ENCODE measurements at regions not wholly inside any gene's neighbourhood (a gene's known extent, or its start where the extent isn't known, plus 50 kb on each side); places are given as distances from the start of the nearest gene placed in this dataset.

DNA sequence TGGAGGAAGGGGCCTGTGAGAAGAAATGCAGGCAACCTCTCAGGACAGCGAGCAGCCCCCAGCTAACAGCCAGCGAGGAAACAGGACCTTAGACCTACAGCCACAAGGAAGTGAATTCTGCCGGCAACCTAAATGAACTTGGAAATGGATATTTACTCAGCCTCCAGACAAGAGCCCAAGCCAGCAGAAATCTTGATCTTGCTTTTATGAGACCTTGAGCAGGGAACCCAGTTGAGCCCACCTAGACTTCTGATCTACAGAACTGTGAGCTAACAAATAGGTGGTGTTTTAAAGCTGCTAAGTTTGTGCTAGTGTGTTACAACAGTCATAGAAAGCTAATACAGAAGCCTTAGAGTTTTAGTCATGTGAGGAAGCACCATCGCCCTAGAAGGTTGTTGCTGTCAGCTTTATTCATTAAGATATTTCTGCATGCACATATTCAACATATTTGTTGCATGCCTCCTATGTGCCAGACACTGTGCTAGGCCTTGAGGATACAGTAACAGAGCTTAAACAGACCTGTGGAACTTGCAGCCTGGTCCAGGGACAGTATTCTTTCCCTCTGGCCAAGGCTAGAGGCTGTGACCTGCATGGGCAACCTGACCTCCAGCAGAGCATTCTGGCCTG, 50.3 kb downstream of the NALF2 start:
- no peak for DNase-seq

DNA sequence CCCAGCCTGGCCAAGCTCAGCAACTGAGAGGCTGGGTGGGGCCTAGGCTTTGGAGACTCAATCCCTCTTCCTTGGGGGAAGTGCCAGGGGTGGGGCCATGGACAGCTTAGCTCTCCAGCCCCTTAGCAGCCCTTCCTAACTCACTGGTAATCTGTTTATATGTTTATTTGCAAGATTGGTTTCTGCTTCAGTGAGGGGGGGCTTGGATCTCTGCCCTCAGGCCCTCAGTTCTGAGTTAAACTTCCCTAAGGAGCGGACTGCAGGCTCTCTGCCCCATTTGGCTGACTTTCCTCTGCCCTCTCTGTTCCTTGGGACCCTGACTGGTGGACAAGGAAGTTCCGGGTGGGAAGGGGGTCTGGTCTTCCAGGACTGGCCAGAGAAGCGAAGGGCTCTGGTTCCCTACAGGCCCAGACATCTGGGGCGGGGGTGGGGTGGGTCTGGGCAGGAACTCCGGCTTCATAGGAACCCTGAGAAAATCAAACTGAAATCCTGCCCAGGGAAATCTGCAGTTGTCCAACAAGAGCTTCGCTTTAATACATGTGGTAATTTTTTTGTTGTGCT, 51.4 kb downstream of the NALF2 start:
- no peak for DNase-seq

DNA sequence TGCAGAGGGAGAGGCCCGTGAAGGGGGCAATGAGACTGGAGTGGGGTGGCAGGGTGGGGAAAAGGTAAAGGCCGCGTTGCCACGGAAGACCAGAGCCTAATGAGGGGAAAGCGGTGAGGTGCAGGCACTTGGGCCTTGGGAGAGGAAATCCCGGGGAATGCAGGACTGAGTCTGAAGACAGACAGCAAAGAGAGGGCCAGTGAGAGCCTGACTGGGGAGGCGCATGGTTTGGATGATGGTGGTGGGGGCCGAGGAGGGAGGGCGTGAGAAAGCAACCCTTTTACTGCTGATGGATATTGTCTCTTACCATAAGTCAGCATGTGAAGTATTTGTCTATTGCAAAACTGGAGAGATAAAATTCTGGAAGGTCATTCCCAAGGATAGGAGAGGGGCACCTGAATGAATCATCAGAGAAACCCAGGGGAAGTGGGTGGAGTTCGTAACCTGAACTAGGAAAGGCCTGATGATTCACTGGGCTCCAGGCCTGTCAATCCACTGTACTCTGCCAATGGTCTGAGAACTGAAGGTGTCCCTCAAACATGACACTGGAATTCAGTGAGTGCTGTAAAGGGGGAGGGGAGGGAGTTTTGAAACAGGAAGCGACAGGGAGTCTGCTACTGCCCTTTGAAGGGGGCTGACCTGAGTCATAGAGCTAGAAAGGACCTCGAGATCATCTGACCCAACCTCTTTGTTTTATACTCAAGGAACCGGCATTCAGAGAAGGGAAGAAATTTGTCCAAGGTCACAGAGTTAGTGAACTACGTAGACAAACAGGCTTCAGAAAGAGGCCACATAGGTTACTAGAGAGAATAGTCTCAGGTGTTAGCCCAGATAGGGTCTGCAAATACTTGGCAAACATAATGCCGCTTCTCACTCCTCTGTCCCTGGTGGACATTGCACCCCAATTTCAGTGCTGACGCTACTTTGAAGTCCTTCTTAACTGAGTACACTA, 52.2 kb downstream of the NALF2 start:
- DNase-seq, result peak; percentile 1

DNA sequence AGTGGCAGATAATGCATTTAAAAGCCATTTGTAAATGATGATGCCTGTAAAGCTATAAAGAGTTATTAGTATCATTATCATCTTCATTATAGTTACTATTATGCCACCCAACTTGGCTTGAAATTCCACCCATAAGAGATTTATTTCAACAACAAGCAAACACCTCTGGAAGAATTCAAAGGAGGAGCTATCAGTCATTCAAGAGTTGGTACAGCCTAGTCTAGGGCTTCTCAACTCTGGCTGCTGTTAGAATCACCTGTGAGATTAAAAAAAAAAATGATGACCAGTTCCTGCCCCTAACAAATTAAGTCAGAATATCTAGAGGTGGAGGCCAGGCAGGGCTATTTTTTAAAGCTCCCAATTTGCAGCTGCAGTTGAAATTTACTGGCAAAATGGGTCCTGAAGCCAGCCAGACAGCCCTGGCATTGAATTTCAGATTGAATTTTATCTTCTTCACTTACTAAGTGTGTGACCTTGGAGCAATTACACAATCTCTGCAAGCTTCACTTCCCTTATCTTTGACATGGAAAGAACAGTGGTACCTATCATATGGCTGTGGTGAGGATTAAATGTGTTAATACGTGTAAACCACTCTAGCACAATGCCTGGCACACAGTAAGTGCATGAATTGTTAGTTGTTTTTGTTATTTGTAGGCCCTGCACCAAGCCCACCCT, 52.9 kb upstream of the EDA start:
- no peak for DNase-seq

DNA sequence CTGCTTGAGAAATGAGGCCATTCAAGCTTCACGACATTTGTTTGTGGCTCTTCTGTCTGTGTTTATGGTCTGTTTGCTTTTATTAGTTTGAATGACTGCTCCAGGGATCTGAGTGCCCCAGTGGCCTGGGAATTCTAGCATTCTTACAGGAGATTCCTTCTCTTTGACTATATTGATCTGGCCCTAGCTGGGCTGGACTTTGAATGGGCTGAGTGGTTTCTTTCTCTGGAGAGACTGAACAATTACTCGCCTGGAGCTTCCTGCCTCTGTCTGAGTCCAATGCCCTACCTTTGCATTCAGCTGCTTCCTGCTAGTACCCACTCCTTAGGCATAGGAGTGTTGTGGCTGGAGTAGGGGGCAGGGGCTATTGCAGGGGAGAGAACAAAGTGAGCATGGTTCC, 51.2 kb upstream of the EDA start:
- no peak for DNase-seq

DNA sequence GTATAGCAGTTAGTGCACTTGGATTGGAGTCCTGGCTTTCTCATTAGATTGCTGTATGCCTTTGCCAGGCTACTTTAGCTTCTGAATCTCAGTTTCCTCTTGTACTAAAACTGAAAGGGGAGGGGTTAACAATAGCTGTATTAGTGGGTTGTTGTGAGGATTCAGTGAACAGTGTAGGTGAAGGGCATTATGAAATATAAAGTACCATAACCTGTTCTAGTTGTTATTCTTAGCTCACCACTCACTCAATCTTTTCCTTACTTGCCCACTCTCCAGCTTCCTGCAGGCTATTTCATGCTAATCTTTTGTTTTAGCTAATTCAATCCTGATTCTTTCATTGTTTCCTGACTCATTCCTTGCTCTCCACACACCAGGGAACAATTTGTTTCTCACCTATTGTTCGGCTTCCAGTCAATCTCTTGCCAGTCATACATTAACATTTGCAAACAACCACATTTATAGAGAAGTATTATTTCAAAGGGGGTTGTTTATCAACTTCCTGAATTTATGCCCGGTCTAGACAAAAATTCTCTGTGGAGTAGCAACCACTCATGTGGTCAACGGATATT, 50.6 kb upstream of the EDA start:
- DNase-seq, result no peak

Data from NCI-H2029 (cell line).